CD8-positive, alpha-beta memory T cell (primary cell): ENCODE measurements at regions not wholly inside any gene's neighbourhood (a gene's known extent, or its start where the extent isn't known, plus 50 kb on each side); places are given as distances from the start of the nearest gene placed in this dataset.
"Not testable (repeated sequence)": the region's sequence is repeated elsewhere in the genome, so short reads cannot be mapped to it uniquely, and the experiment has no call there.

Experiments
- CTCF ChIA-PET: fragments of 350-600 bp; sonication (Branson Sonifier 250); formaldehyde crosslinking; loops from one replicate; lab custom pipeline; 2021; ENCODE audit warnings: antibody characterized with exemption; lab: Charles Lee
- POLR2A ChIA-PET: fragments of 350-600 bp; sonication (Branson Sonifier 250); formaldehyde crosslinking; loops from one replicate; lab custom pipeline; 2021; ENCODE audit warnings: antibody characterized with exemption; lab: Charles Lee
- DNase-seq, 5 donors: peaks; one replicate each; pipeline versions ENCODE4 v3.0.0 to v3.0.0-alpha.2; 2020 to 2022; ENCODE audit warnings: mixed read lengths in 1 of 5
- H3K27ac ChIP-seq: one replicate; pipeline ENCODE4 v1.7.0; 2013; ENCODE audit warnings: low read depth, mild to moderate bottlenecking, low read length, moderate library complexity
- H3K27me3 ChIP-seq: 2 replicates; pipeline ENCODE4 v1.7.0; 2013; ENCODE audit warnings: low read length, mild to moderate bottlenecking; ENCODE audit not compliant: insufficient read depth, poor library complexity, severe bottlenecking
- H3K36me3 ChIP-seq: 2 replicates; pipeline ENCODE4 v1.7.0; 2013; ENCODE audit warnings: mild to moderate bottlenecking, low read length, moderate library complexity; ENCODE audit not compliant: insufficient read depth
- H3K4me1 ChIP-seq: 2 replicates; pipeline ENCODE4 v1.7.0; 2013; ENCODE audit warnings: mild to moderate bottlenecking, low read length, moderate library complexity; ENCODE audit not compliant: insufficient read depth
- H3K4me3 ChIP-seq: 2 replicates; pipeline ENCODE4 v1.7.0; 2013; ENCODE audit warnings: mild to moderate bottlenecking, low read length
- H3K9me3 ChIP-seq: 2 replicates; pipeline ENCODE4 v1.7.0; 2013; ENCODE audit warnings: mild to moderate bottlenecking, low read length
- H3K27ac Mint-ChIP-seq, 8 donors: one replicate each; pipeline ENCODE4 v1.8.0; 2020 to 2021; ENCODE audit warnings: mixed read lengths in 8 of 8, mild to moderate bottlenecking in 6 of 8, inconsistent platforms in 3 of 8, moderate library complexity in 3 of 8
- H3K27me3 Mint-ChIP-seq, 2 donors: one replicate each; pipeline ENCODE4 v1.8.0; 2020 to 2021; ENCODE audit warnings: mixed read lengths in 2 of 2, mild to moderate bottlenecking in 1 of 2, moderate library complexity in 1 of 2
- H3K36me3 Mint-ChIP-seq, 3 donors: one replicate each; pipeline ENCODE4 v1.8.0; 2020 to 2021; ENCODE audit warnings: mixed read lengths in 3 of 3, inconsistent platforms in 1 of 3, mild to moderate bottlenecking in 1 of 3
- H3K4me1 Mint-ChIP-seq, 3 donors: one replicate each; pipeline ENCODE4 v1.8.0; 2020 to 2021; ENCODE audit warnings: mixed read lengths in 3 of 3, inconsistent platforms in 1 of 3, mild to moderate bottlenecking in 1 of 3
- H3K4me3 Mint-ChIP-seq, 7 donors: one replicate each; pipeline ENCODE4 v1.8.0; 2020 to 2021; ENCODE audit warnings: mixed read lengths in 7 of 7, mild to moderate bottlenecking in 6 of 7, moderate library complexity in 4 of 7, inconsistent platforms in 2 of 7
- H3K9me3 Mint-ChIP-seq, 5 donors: one replicate each; pipeline ENCODE4 v1.8.0; 2020 to 2022; ENCODE audit warnings: mixed read lengths in 5 of 5, mild to moderate bottlenecking in 3 of 5, moderate library complexity in 2 of 5, inconsistent platforms in 1 of 5

DNA sequence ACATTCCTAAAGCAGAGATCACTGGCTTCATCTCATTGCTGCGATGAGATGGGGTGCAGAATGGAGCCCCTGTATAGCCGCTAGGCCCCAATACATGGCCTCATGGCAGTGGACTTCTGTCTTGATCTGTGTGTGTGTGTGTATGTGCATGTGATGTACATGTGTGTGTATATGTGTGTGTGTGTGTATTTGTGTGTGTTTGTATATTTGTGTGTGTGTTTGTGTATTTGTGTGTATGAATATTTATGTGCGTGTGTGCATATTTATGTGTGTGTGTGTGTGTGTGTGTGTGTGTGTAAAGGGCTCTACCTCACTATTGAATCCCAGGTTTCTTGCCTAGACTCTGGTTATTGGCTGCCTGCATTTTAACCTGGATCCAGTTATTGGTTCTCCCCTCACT, 958.2 kb downstream of the GRID1 start:
- no peak overlapping the region for H3K27ac ChIP-seq
- H3K27me3 ChIP-seq, result no peaks in the 10 kb centered on the region
- H3K27me3 Mint-ChIP-seq, result peaks cover 2 to 14% of the 10 kb centered on the region in 2 donors
- no peaks in the 10 kb centered on the region for H3K4me1 ChIP-seq
- no peak overlapping the region for H3K4me3 ChIP-seq
- DNase-seq, result no peak
- no peaks in the 10 kb centered on the region for H3K9me3 ChIP-seq
- H3K27ac Mint-ChIP-seq, result no peak overlapping the region
- H3K36me3 Mint-ChIP-seq, result no peaks in the 10 kb centered on the region
- H3K4me1 Mint-ChIP-seq, result no peaks in the 10 kb centered on the region
- H3K36me3 ChIP-seq, result no peaks in the 10 kb centered on the region
- POLR2A ChIA-PET, result no interaction called here
- peaks cover 2 to 17% (median 6%) of the 10 kb centered on the region in 5 donors for H3K9me3 Mint-ChIP-seq
- no peak overlapping the region for H3K4me3 Mint-ChIP-seq
- CTCF ChIA-PET, result no interaction called here

DNA sequence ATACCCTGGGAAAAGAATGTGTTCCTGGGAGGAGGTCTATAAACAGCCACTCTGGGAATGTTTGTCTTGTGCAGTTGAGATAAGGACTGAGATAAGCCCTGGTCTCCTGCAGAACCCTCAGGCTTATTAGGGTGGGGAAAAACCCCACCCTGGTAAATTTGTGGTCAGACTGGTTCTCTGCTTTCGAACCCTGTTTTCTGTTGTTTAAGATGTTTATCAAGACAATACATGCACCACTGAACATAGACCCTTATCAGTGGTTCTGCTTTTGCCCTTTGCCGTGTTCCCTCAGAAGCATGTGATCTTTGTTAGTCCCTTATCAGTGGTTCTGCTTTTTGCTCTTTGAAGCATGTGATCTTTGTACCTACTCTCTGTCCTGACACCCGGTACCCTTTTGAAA, 956.0 kb downstream of the GRID1 start:
- H3K4me3 ChIP-seq, H3K27ac ChIP-seq, H3K4me1 ChIP-seq, H3K4me1 Mint-ChIP-seq, POLR2A ChIA-PET, H3K27ac Mint-ChIP-seq, H3K36me3 ChIP-seq, H3K27me3 ChIP-seq, H3K9me3 ChIP-seq, H3K4me3 Mint-ChIP-seq, H3K36me3 Mint-ChIP-seq, DNase-seq, CTCF ChIA-PET: not testable (repeated sequence)
- Mint-ChIP-seq H3K9me3 (peaks cover 6 to 17% (median 9%) of the 10 kb centered on the region in 5 donors), H3K27me3 (peaks cover 2 to 14% of the 10 kb centered on the region in 2 donors)

DNA sequence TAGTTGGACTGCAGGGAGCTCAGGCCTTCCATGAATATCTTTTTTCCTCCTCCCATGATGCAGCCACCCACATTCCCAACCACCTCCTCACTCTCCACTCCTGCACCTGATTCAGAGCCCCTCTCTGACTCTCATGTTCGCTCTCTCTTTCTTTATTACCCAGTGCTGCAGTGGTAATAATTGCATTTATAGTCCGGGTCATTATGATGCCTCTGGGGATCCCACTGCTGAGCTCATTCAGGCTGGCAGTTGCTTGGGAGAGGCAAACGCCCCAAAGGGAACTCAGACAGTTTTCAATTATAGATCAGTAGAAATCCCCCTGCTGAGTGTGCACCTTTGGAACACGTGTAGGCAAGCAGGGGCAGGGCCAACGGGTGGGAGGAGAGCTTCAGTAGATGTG, 953.0 kb downstream of the GRID1 start:
- no peaks in the 10 kb centered on the region for H3K36me3 Mint-ChIP-seq
- no peak overlapping the region for H3K4me3 Mint-ChIP-seq
- H3K27ac Mint-ChIP-seq, result no peak overlapping the region
- ChIA-PET CTCF (no interaction called here), POLR2A (no interaction called here)
- H3K9me3 Mint-ChIP-seq, result peaks cover 4 to 14% (median 9%) of the 10 kb centered on the region in 5 donors
- no peaks in the 10 kb centered on the region for H3K27me3 ChIP-seq
- peaks cover 2 to 14% of the 10 kb centered on the region in 2 donors for H3K27me3 Mint-ChIP-seq
- no peaks in the 10 kb centered on the region for H3K36me3 ChIP-seq
- H3K4me1 Mint-ChIP-seq, result no peaks in the 10 kb centered on the region
- no peaks in the 10 kb centered on the region for H3K9me3 ChIP-seq
- H3K4me1 ChIP-seq, result no peaks in the 10 kb centered on the region
- H3K4me3 ChIP-seq, result no peak overlapping the region
- DNase-seq, result no peak
- H3K27ac ChIP-seq, result no peak overlapping the region

DNA sequence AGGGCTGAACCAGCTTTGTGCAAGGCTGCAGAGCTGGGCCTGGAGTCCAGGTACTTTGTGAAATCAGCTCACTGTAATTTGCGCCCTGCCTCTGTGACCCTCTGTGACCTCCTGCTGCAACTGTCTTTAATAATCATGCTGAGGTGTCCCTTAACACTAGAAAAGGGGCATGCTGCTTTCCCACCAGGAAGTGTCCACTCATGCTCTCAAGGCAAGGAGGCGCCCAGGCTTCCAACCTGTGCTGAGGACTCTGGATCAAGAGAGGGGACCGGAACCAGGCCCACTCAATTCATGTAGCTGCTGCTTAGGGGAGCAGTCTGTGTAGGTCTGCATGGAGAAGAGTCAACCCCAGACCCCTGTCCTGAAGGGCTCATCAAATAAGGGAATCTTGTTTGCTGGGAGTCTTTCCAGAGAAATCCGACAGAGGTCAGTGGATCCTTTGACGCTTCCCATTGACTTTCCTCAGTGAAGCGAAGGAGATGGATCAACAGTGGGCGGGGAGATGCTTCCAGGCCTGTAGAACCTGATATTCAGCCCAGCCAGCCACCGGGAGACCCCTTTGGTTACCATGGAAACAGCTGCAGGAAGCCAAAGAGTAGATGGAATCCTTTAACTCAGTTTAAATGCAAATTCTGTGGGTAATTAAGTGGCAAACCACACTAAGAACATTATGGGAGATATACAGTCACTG, 945.9 kb downstream of the GRID1 start:
- Histone ChIP-seq H3K27me3 (no peaks in the 10 kb centered on the region), H3K4me3 (no peak overlapping the region), H3K9me3 (no peaks in the 10 kb centered on the region), H3K4me1 (no peaks in the 10 kb centered on the region), H3K36me3 (no peaks in the 10 kb centered on the region), H3K27ac (no peak overlapping the region)
- Mint-ChIP-seq H3K9me3 (peaks cover 0 to 2% (median 0%) of the 10 kb centered on the region in 5 donors), H3K27ac (peak overlapping the region in 1 of 8 donors; percentile 15), H3K36me3 (no peaks in the 10 kb centered on the region), H3K4me1 (no peaks in the 10 kb centered on the region), H3K27me3 (peaks cover 0 to 7% of the 10 kb centered on the region in 2 donors), H3K4me3 (no peak overlapping the region)
- ChIA-PET POLR2A (no interaction called here), CTCF (no interaction called here)
- DNase-seq, result no peak

DNA sequence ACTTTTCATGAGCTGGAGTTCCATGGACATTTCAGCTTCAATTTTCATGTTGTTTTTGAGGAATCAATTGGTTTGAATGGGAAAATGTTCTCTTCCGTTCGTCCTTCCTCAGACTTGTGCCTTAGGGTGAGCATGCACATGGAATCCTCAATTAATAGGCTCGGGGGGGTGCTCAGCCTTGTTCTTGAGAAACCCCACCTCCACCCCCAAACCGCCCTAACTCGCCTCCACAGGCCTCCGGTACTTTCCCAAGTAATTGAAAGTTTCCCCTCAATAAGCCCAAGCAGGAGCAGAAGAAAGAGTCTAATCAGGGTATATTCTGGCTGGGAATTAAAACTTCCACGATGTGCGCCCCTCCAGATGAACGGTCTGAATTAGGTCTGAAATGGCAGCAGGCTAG, 945.2 kb downstream of the GRID1 start:
- Histone ChIP-seq H3K27me3 (no peaks in the 10 kb centered on the region), H3K36me3 (no peaks in the 10 kb centered on the region), H3K27ac (no peak overlapping the region), H3K4me3 (no peak overlapping the region), H3K9me3 (no peaks in the 10 kb centered on the region), H3K4me1 (no peaks in the 10 kb centered on the region)
- peaks cover 0 to 7% of the 10 kb centered on the region in 2 donors for H3K27me3 Mint-ChIP-seq
- H3K9me3 Mint-ChIP-seq, result peaks cover 0 to 2% (median 0%) of the 10 kb centered on the region in 5 donors
- H3K4me1 Mint-ChIP-seq, result no peaks in the 10 kb centered on the region
- DNase-seq, result no peak
- H3K4me3 Mint-ChIP-seq, result no peak overlapping the region
- CTCF ChIA-PET, result no interaction called here
- no peak overlapping the region for H3K27ac Mint-ChIP-seq
- H3K36me3 Mint-ChIP-seq, result no peaks in the 10 kb centered on the region
- POLR2A ChIA-PET, result no interaction called here

DNA sequence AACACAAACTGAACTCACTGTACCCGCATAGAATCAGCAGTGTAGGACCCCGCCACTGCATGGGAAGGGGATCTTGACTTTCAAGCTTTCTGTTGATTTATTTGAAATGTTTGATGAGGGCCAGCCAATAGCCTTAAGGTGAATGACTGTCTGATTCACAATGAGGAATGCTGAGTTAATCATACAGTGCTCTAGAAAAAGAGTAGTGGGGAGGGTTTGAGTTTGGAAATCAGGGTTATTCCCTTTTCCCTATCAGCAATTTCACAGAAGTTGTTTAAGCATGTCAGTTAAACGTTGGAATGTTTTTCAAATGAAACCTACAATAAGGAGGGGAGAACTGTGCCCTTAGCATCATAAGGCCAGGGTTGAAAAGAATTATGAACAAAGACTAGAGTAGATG, 937.5 kb downstream of the GRID1 start:
- H3K36me3 ChIP-seq, result no peaks in the 10 kb centered on the region
- ChIA-PET CTCF (no interaction called here), POLR2A (no interaction called here)
- no peak overlapping the region for H3K4me3 ChIP-seq
- no peaks in the 10 kb centered on the region for H3K4me1 ChIP-seq
- H3K4me1 Mint-ChIP-seq, result no peaks in the 10 kb centered on the region
- H3K27ac ChIP-seq, result no peak overlapping the region
- H3K4me3 Mint-ChIP-seq, result no peak overlapping the region
- no peak for DNase-seq
- H3K27ac Mint-ChIP-seq, result no peak overlapping the region
- H3K9me3 Mint-ChIP-seq, result no peaks in the 10 kb centered on the region
- H3K27me3 ChIP-seq, result no peaks in the 10 kb centered on the region
- peaks cover 0 to 8% of the 10 kb centered on the region in 2 donors for H3K27me3 Mint-ChIP-seq
- H3K36me3 Mint-ChIP-seq, result no peaks in the 10 kb centered on the region
- no peaks in the 10 kb centered on the region for H3K9me3 ChIP-seq

DNA sequence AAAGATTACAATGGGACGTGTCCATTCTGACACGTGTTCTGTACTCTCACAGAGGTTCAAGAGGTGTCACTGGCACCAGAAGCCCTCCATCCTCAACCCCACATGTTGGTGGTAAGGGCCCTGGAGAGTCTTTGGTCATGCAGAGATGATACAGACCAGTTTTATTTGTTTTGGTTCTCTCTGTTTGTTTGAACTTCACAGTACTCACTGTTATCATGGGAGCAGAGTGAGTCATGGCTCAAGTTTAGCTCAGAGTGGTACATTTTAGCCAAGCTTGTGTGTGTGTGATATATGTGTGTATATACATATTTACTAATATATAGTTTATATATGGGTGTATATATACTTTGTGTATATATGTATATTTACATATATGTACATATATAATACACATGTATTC, 935.6 kb downstream of the GRID1 start:
- no peak overlapping the region for H3K4me3 Mint-ChIP-seq
- no peaks in the 10 kb centered on the region for H3K36me3 ChIP-seq
- H3K27me3 ChIP-seq, result no peaks in the 10 kb centered on the region
- ChIA-PET CTCF (no interaction called here), POLR2A (no interaction called here)
- H3K9me3 ChIP-seq, result no peaks in the 10 kb centered on the region
- no peak overlapping the region for H3K27ac ChIP-seq
- H3K36me3 Mint-ChIP-seq, result no peaks in the 10 kb centered on the region
- no peak for DNase-seq
- H3K4me3 ChIP-seq, result no peak overlapping the region
- no peaks in the 10 kb centered on the region for H3K4me1 ChIP-seq
- no peak overlapping the region for H3K27ac Mint-ChIP-seq
- no peaks in the 10 kb centered on the region for H3K4me1 Mint-ChIP-seq
- H3K27me3 Mint-ChIP-seq, result peaks cover 0 to 4% of the 10 kb centered on the region in 2 donors
- H3K9me3 Mint-ChIP-seq, result no peaks in the 10 kb centered on the region

DNA sequence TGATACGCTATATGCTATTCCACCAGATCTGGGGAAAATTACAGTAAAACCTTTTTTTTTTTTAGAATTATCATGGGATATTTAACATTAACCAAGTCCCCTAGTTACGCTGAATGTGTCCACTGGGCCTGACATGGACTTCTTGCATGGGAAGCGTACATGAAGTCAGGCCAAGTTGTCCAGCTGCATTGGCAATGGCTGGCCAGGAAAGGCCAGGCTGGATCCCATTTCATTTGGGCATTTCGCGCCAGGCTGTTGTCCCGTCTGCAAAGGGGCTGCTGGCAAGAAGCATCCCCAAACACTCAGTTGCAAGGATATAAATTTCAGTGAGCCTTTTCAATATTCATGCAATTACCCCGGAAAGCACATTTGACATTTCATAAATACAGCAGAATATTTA, 933.3 kb downstream of the GRID1 start:
- Mint-ChIP-seq H3K36me3 (no peaks in the 10 kb centered on the region), H3K4me1 (no peaks in the 10 kb centered on the region), H3K9me3 (no peaks in the 10 kb centered on the region), H3K27me3 (peaks cover 0 to 4% of the 10 kb centered on the region in 2 donors), H3K27ac (no peak overlapping the region), H3K4me3 (no peak overlapping the region)
- Histone ChIP-seq H3K36me3 (no peaks in the 10 kb centered on the region), H3K27ac (no peak overlapping the region), H3K4me3 (no peak overlapping the region), H3K27me3 (no peaks in the 10 kb centered on the region), H3K9me3 (no peaks in the 10 kb centered on the region), H3K4me1 (no peaks in the 10 kb centered on the region)
- ChIA-PET CTCF (no interaction called here), POLR2A (no interaction called here)
- no peak for DNase-seq
